MCF 10A (cell line): ENCODE measurements at regions not wholly inside any gene's neighbourhood (a gene's known extent, or its start where the extent isn't known, plus 50 kb on each side); places are given as distances from the start of the nearest gene placed in this dataset.

Experiments used
- BruUV-seq: library from RNA; stranded (reverse); fragments of 400-500 nt; replicated peaks from 2 replicates; lab custom pipeline; 2021; lab: Mats Ljungman, UMichigan
- CTCF ChIA-PET: fragments of 300-600 bp; sonication (Branson Sonifier 250); formaldehyde crosslinking; extraction: SDS; loops from one replicate; lab custom pipeline; 2021; ENCODE audit warnings: antibody characterized with exemption, inconsistent platforms; lab: Yijun Ruan, JAX
- POLR2A ChIA-PET: fragments of 300-600, 350-650 bp; sonication (Branson Sonifier 250); formaldehyde crosslinking; extraction: SDS; loops from one replicate; lab custom pipeline; 2020; ENCODE audit warnings: antibody characterized with exemption, inconsistent platforms; lab: Yijun Ruan, JAX
- DNase-seq: peaks from one replicate; pipeline ENCODE4 v3.0.0-alpha.2; 2018; ENCODE audit not compliant: unreplicated experiment
- H3K27ac Mint-ChIP-seq: one replicate; pipeline ENCODE4 v1.8.0; 2022; ENCODE audit warnings: mild to moderate bottlenecking, low read depth, mixed read lengths; ENCODE audit not compliant: unreplicated experiment
- H3K27me3 Mint-ChIP-seq: one replicate; pipeline ENCODE4 v1.8.0; 2022; ENCODE audit warnings: mixed read lengths; ENCODE audit not compliant: insufficient read depth, unreplicated experiment
- H3K36me3 Mint-ChIP-seq: one replicate; pipeline ENCODE4 v1.8.0; 2022; ENCODE audit warnings: mild to moderate bottlenecking, moderate library complexity, mixed read lengths; ENCODE audit not compliant: insufficient read depth, unreplicated experiment
- H3K4me1 Mint-ChIP-seq: one replicate; pipeline ENCODE4 v1.8.0; 2022; ENCODE audit warnings: mixed read lengths; ENCODE audit not compliant: insufficient read depth, unreplicated experiment
- H3K4me3 Mint-ChIP-seq: one replicate; pipeline ENCODE4 v1.8.0; 2022; ENCODE audit warnings: mild to moderate bottlenecking, moderate library complexity, mixed read lengths; ENCODE audit not compliant: unreplicated experiment
- H3K9me3 Mint-ChIP-seq: one replicate; pipeline ENCODE4 v1.8.0; 2022; ENCODE audit warnings: mixed read lengths; ENCODE audit not compliant: unreplicated experiment
- CTCF ChIP-seq: fragments of 200-600 bp; IDR thresholded peaks from one replicate; pipeline ENCODE4 v1.8.0; 2022; ENCODE audit warnings: antibody characterized with exemption, mild to moderate bottlenecking; ENCODE audit not compliant: unreplicated experiment
- intact Hi-C: fragments of 100-400 bp; cut with micrococcal nuclease; formaldehyde crosslinking; loops from 2 replicates; pipeline ENCODE4 v1.14.1; 2022

GRCh38 chr5:67623078-67623477 is 426.5 kb upstream of the CD180 start:
- no peak overlapping the region for H3K27ac Mint-ChIP-seq
- CTCF ChIA-PET, result interaction anchor here (0.7 to 1.2 kb wide), 2 partner anchors 150 to 377 kb away, joined by 3 read pairs; no protein-coding TSS in a partner anchor
- TF ChIP-seq CTCF, result no peak
- peaks cover 7% of the 10 kb centered on the region for H3K9me3 Mint-ChIP-seq
- DNase-seq, result no peak
- no TSS peak for BruUV-seq
- H3K4me3 Mint-ChIP-seq, result no peak overlapping the region
- intact Hi-C loops, result no loop called here
- H3K4me1 Mint-ChIP-seq, result peaks cover 15% of the 10 kb centered on the region
- H3K27me3 Mint-ChIP-seq, result no peaks in the 10 kb centered on the region
- POLR2A ChIA-PET, result no interaction called here
- H3K36me3 Mint-ChIP-seq, result no peaks in the 10 kb centered on the region

- no peaks in the 10 kb centered on the region for H3K36me3 Mint-ChIP-seq
- no peak overlapping the region for H3K27ac Mint-ChIP-seq
- H3K4me1 Mint-ChIP-seq, result peaks cover 15% of the 10 kb centered on the region
- no peaks in the 10 kb centered on the region for H3K27me3 Mint-ChIP-seq
- POLR2A ChIA-PET, result interaction anchor here (0.6 to 2.1 kb wide), 14 partner anchors 28 to 594 kb away, joined by 3 to 9 read pairs (median 3); no protein-coding TSS in a partner anchor
- DNase-seq, result peak; percentile 22
- no peak overlapping the region for H3K4me3 Mint-ChIP-seq
- no TSS peak for BruUV-seq
- CTCF ChIA-PET, result interaction anchor here (0.5 to 1.5 kb wide), 4 partner anchors 32 to 465 kb away, joined by 3 to 4 read pairs (median 3); no protein-coding TSS in a partner anchor
- intact Hi-C loops, result no loop called here
- TF ChIP-seq CTCF, result no peak
- H3K9me3 Mint-ChIP-seq, result peaks cover 4% of the 10 kb centered on the region
Observed at GRCh38 chr5:67620424-67621397, 424.1 kb upstream of the CD180 start.

GRCh38 chr5:67619636-67620035 is 423.0 kb upstream of the CD180 start:
- Mint-ChIP-seq H3K36me3 (no peaks in the 10 kb centered on the region), H3K27me3 (no peaks in the 10 kb centered on the region), H3K9me3 (no peaks in the 10 kb centered on the region), H3K27ac (no peak overlapping the region), H3K4me1 (peaks cover 15% of the 10 kb centered on the region), H3K4me3 (no peak overlapping the region)
- POLR2A ChIA-PET, result interaction anchor here (0.8 to 1.3 kb wide), 4 partner anchors 121 to 373 kb away, joined by 3 to 5 read pairs (median 3); no protein-coding TSS in a partner anchor
- BruUV-seq, result no TSS peak
- CTCF ChIA-PET, result interaction anchor here (1.0 kb wide), 1 partner anchor 373 kb away, joined by 4 read pairs; no protein-coding TSS in a partner anchor
- TF ChIP-seq CTCF, result no peak
- intact Hi-C loops, result no loop called here
- no peak for DNase-seq

- TF ChIP-seq CTCF, result no peak
- no peaks in the 10 kb centered on the region for H3K9me3 Mint-ChIP-seq
- peak; percentile 13 for DNase-seq
- no TSS peak for BruUV-seq
- intact Hi-C loops, result no loop called here
- ChIA-PET CTCF (interaction anchor here (1.0 kb wide), 1 partner anchor 373 kb away, joined by 4 read pairs; no protein-coding TSS in a partner anchor), POLR2A (interaction anchor here (0.6 to 1.4 kb wide), 5 partner anchors 121 to 370 kb away, joined by 3 read pairs; no protein-coding TSS in a partner anchor)
- H3K36me3 Mint-ChIP-seq, result no peaks in the 10 kb centered on the region
- no peaks in the 10 kb centered on the region for H3K27me3 Mint-ChIP-seq
- H3K27ac Mint-ChIP-seq, result no peak overlapping the region
- H3K4me1 Mint-ChIP-seq, result peaks cover 15% of the 10 kb centered on the region
- H3K4me3 Mint-ChIP-seq, result no peak overlapping the region
Observed at GRCh38 chr5:67619235-67619634, 422.6 kb upstream of the CD180 start.
